Transverse colon (tissue), 1 donor: ENCODE measurements at regions not wholly inside any gene's neighbourhood (a gene's known extent, or its start where the extent isn't known, plus 50 kb on each side); places are given as distances from the start of the nearest gene placed in this dataset.

Experiments
- EP300 ChIP-seq: sonication (generic); formaldehyde crosslinking; IDR thresholded peaks from one replicate; pipeline ENCODE4 v1.6.1; 2017; ENCODE audit warnings: antibody characterized with exemption, low read depth
- POLR2A ChIP-seq: fragments of 450-650 bp; IDR thresholded peaks from one replicate; pipeline ENCODE4 v1.6.1; 2016; ENCODE audit warnings: antibody characterized with exemption, mild to moderate bottlenecking, moderate library complexity

DNA sequence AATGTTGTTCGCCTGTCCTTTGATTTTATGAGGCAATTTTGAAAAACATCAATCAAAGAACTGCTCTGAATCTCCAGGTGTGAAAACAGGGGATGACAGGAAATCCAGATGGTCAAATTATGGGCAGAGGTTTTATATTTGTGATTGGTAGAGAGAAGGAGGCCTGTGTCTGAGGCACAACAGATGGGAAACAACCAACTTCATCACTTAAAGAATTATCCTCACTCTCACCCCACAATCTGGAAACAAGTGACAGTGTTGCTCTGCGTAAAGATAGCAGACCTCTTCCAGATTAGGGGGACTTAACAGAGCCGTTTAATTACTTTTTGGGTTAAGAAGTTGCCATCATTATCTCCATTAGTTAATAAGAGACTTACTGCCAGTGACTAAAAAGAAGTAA, 64.1 kb upstream of the EGLN3 start:
- TF ChIP-seq EP300, result no peak
- TF ChIP-seq POLR2A, result no peak
